ENCODE measurements at regions not wholly inside any gene's neighbourhood (a gene's known extent, or its start where the extent isn't known, plus 50 kb on each side); places are given as distances from the start of the nearest gene placed in this dataset.

DNA sequence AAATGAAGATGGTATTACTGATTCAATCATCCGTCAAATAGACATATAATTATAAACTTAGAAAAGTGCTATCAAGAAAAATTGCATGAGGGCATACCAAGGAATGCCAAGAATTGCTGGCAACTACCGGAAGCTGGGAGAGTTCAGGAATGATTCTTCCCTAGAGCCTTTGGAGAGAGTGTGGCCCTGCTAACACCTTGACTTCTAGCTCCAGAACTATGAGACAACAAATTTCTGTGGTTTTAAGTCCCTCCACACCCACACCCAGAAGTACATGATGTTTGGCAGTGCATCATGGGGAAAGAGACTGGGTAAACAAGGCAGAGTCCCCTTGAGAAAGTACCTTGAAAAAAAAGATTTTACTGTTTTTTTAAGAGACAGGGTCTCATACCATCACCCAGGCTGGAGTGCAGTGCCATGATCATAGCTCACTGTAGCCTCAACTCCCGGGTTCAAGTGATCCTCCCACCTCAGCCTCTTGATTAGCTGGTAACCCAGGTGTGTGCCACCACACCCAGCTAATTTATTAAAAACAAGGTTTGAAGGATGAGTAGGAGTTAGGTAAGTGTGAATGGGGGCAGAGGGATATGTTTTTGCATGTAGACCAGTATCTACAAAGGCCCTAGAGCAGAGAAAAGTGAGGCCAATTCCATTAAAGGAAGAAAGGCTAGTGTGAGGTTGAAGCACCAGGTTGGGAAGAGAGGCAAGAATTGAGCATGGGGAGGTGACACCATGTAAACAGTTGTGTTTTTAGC lies 53.1 kb downstream of the GSX2 start:
- DNase-seq (ENCODE audit: low read depth), result peak; percentile 71

DNA sequence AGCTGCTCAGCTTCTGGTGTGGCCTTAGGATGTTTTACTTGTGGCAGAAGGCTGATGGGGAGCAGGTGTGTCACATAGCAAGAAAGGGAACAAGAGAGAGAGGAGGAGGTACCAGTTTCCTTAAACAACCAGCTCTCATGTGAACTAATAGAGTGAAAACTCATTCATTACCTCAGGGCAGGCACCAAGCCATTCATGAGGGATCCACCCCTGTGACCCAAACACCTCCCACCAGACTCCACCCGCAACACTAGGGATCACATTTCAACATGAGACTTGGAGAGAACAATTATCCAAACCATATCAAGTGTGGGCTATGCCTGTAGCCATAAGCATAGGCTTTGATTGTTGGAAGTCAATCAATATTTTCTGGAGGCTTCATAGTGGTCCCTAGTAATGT lies 56.0 kb downstream of the GSX2 start:
- DNase-seq (ENCODE audit: low read depth), result no peak

- no peak for DNase-seq (ENCODE audit: low read depth)
Measured at GRCh38 chr4:54157606-54158005, 57.6 kb downstream of the GSX2 start.

DNA sequence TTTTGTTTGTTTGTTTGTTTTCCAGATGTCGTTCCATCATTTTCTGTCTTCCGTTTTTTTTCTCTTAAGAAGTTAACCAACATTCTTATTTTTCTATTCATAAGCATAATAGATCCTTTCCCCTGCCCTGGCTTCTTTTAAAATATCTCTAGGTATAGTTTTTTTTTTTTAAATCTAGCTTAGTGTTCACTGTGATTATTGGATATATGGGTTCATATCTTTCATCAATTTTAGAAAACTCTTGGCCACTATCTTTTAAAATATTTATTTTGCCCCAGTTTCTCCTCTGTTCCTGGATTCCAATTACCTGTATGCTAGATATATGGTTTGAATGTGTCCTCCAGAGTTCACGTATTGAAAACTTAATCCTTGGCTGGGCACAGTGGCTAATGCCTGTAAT lies 59.6 kb downstream of the GSX2 start:
- DNase-seq (ENCODE audit: low read depth), result no peak

DNA sequence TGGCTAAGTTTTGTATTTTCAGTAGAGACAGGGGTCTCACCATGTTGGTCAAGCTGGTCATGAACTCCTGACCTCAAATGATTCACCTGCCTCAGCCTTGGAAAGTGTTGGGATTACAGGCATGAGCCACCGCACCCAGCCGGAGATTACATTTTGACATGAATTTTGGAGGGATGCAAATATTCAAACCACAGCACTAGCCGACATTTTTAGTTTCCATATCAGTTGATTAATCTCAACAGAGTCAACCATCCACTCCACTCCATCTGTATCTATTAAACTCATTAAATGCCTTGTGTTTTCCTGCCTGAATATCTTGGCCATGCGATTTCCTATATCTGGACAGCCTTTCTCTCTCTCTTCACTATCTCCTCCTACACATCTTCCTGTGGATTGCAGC lies 64.1 kb upstream of the PDGFRA start:
- DNase-seq (ENCODE audit: low read depth), result peak; percentile 31

DNA sequence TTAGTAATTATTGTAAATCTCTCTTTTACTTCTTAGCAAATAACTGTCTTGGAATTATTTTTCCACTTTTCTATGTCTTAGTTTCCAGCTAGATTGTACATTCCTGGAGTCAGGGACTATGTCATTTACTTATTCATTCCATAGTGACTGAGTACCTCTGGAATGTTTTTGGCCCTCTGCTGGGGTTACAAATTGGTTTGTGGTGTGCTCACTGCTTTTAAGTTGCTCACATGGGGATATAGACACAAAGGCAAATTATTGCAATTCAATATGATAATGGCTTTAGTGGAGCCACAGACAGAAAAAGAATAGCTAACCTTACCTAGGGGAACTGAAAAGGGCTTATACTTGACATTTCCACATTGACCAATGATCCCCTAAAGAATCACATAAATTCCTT lies 63.7 kb upstream of the PDGFRA start:
- peak; percentile 96 for DNase-seq (ENCODE audit: low read depth)

DNA sequence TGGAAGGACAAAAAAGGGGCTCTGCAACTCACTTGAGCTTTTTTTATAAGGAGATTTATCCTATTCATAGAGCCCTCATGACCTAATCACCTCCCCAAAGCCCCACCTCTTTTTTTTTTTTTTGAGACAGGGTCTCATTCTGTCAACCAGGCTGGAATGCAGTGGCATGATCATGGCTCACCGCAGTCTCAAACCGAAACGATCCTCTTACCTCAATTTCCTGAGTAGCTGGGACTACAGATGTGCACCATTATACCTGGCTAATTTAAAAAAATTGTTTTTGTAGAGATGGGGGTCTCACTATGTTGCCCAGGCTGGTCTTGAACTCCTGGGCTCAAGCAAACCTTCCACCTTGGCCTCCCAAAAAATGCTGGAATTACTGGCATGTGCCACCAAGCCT lies 61.6 kb upstream of the PDGFRA start:
- no peak for DNase-seq (ENCODE audit: low read depth)

DNA sequence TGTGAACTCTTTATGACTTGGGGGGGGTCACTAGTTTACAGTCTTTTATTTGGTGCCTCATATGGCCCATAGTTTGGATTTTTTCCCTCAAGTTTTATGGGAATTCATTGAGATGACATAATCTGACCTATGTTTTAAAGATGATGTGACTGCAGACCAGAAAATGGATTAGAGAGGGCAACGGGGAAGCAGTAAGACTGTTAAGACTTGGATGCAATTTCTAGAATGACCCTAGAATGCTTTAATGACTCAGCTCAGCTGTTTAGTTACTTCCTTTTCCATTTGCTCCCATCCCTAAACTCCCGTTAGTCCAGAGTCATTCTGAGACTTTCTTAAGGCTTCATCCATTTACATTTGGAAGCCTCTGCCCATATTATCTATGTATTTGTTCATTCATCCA lies 59.9 kb upstream of the PDGFRA start:
- DNase-seq (ENCODE audit: low read depth), result peak; percentile 90

- DNase-seq (ENCODE audit: low read depth), result peak; percentile 14
Measured at GRCh38 chr4:54172156-54172555, 56.9 kb upstream of the PDGFRA start.

DNA sequence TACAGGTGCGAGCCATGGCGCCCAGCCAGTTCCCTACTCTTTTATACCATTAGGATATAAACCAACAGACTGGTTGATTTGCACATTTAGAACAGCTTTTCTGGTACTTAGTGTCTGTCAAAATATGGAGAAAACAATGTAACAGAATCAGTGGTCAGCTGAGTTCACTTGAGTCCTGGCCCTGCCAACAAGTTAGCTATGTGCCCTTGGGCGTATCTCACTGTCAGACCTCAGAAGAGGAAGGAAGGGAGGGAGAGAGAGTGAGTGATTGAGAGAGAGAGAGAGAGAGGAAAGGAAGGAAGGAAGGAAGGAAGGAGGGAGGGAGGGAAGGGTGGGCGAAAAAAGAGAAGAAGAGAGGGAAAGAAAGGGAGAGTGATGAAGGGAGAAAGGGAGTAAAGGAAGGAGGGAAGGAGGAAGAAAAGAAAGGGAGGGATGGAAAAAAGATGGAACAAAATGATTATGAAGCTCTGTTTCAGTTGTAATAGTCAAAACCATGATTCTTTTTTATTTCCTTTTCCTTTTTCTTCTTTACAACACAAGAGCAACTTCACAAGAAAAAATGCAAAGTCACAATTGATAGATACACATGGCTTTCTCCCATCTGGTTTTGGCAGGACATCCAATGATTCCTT lies 55.7 kb upstream of the PDGFRA start:
- DNase-seq (ENCODE audit: low read depth), result no peak

GRCh38 chr4:54176202-54176601 lies 52.9 kb upstream of the PDGFRA start:
- no peak for DNase-seq (ENCODE audit: low read depth)
